ENCODE measurements at regions not wholly inside any gene's neighbourhood (a gene's known extent, or its start where the extent isn't known, plus 50 kb on each side); places are given as distances from the start of the nearest gene placed in this dataset.

DNA sequence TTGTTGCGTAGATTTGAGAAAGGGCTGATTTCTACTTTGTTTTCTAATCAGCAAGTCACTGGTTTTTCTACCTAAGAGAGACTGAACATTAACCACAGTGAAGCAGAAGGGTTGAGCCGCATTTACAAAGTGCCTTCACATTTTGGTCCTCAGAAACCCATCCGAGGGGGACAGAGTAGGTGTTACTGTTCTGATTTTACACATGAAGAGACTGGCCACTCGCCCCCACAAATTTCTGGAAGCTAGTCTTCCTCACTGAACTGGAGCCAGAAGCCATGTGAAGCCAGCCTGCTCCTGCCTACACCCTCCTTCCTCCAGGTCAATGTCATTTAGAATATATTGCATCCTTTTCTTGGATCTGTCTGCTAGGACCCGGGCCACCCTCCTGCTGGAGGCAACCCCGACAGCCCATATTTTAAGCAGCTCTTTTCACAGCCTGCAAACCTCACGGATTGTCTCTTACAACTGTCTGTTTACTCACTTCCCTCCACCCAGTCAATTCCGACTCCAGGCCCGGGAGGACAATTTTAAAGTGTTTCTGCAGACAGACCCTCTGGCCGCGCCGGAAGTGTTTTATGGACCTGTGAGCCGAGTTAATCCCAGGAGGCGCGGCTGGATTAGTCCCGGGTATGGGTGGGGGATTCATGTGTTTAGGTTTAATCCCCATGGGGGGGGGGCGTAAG is 73.2 kb upstream of the BCOR start:
- TF ChIP-seq, protein P1, sequence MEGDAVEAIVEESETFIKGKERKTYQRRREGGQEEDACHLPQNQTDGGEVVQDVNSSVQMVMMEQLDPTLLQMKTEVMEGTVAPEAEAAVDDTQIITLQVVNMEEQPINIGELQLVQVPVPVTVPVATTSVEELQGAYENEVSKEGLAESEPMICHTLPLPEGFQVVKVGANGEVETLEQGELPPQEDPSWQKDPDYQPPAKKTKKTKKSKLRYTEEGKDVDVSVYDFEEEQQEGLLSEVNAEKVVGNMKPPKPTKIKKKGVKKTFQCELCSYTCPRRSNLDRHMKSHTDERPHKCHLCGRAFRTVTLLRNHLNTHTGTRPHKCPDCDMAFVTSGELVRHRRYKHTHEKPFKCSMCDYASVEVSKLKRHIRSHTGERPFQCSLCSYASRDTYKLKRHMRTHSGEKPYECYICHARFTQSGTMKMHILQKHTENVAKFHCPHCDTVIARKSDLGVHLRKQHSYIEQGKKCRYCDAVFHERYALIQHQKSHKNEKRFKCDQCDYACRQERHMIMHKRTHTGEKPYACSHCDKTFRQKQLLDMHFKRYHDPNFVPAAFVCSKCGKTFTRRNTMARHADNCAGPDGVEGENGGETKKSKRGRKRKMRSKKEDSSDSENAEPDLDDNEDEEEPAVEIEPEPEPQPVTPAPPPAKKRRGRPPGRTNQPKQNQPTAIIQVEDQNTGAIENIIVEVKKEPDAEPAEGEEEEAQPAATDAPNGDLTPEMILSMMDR (IDR thresholded peaks at IDR 0.05), result no peak
- no peak for TF ChIP-seq POLR2A (IDR thresholded peaks at IDR 0.05)

Data from adrenal gland (tissue), 5 donors.